HEK293T (cell line): ENCODE measurements at regions not wholly inside any gene's neighbourhood (a gene's known extent, or its start where the extent isn't known, plus 50 kb on each side); places are given as distances from the start of the nearest gene placed in this dataset.

Experiments used
- CTCF ChIA-PET: fragments of 350-600 bp; formaldehyde crosslinking; extraction: SDS; loops from one replicate; lab custom pipeline; 2021; ENCODE audit warnings: antibody characterized with exemption, inconsistent platforms; lab: Yijun Ruan, JAX
- POLR2A ChIA-PET: fragments of 350-600 bp; formaldehyde crosslinking; extraction: SDS; loops from one replicate; lab custom pipeline; 2020; ENCODE audit warnings: antibody characterized with exemption, inconsistent platforms; lab: Yijun Ruan, JAX
- DNase-seq: peaks from one replicate; pipeline ENCODE4 v3.0.0; 2012; ENCODE audit warnings: mixed read lengths; ENCODE audit errors: extremely low spot score
- ARNT ChIP-seq: fragments of 450-650 bp; IDR thresholded peaks from 2 replicates; pipeline ENCODE4 v1.6.1; 2017; ENCODE audit warnings: mild to moderate bottlenecking
- BHLHE40 ChIP-seq: fragments of 450-650 bp; IDR thresholded peaks from 2 replicates; pipeline ENCODE4 v1.6.1; 2016; ENCODE audit warnings: mild to moderate bottlenecking, moderate library complexity, borderline replicate concordance
- CTBP1 ChIP-seq: fragments of 450-650 bp; IDR thresholded peaks from 2 replicates; pipeline ENCODE4 v1.6.1; 2016; ENCODE audit warnings: borderline replicate concordance
- ELF4 ChIP-seq: fragments of 450-650 bp; IDR thresholded peaks from 2 replicates; pipeline ENCODE4 v1.6.1; 2017; ENCODE audit warnings: antibody characterized with exemption
- FOXA1 ChIP-seq: fragments of 450-650 bp; IDR thresholded peaks from 2 replicates; pipeline ENCODE4 v1.6.1; 2016; ENCODE audit warnings: mild to moderate bottlenecking
- FOXK2 ChIP-seq: fragments of 450-650 bp; IDR thresholded peaks from 2 replicates; pipeline ENCODE4 v1.6.1; 2016; ENCODE audit warnings: mild to moderate bottlenecking
- FOXM1 ChIP-seq: fragments of 450-650 bp; IDR thresholded peaks from 2 replicates; pipeline ENCODE4 v1.6.1; 2017; ENCODE audit warnings: mild to moderate bottlenecking, borderline replicate concordance
- HDGF ChIP-seq: fragments of 450-650 bp; IDR thresholded peaks from 2 replicates; pipeline ENCODE4 v1.6.1; 2017; ENCODE audit warnings: antibody characterized with exemption, borderline replicate concordance
- L3MBTL2 ChIP-seq: fragments of 450-650 bp; conservative IDR thresholded peaks from 2 replicates; pipeline ENCODE4 v1.6.1; 2016; ENCODE audit warnings: mild to moderate bottlenecking
- LEF1 ChIP-seq: fragments of 450-650 bp; IDR thresholded peaks from 2 replicates; pipeline ENCODE4 v1.6.1; 2017; ENCODE audit warnings: mild to moderate bottlenecking, borderline replicate concordance
- NFRKB ChIP-seq: fragments of 450-650 bp; IDR thresholded peaks from 2 replicates; pipeline ENCODE4 v1.6.1; 2016; ENCODE audit warnings: mild to moderate bottlenecking, moderate library complexity
- SP1 ChIP-seq: fragments of 450-650 bp; IDR thresholded peaks from 2 replicates; pipeline ENCODE4 v1.6.1; 2017
- SUZ12 ChIP-seq: fragments of 450-650 bp; IDR thresholded peaks from 2 replicates; pipeline ENCODE4 v1.6.1; 2016; ENCODE audit warnings: mild to moderate bottlenecking
- TARDBP ChIP-seq: fragments of 450-650 bp; IDR thresholded peaks from 2 replicates; pipeline ENCODE4 v1.6.1; 2016
- ZNF384 ChIP-seq: fragments of 450-650 bp; IDR thresholded peaks from 2 replicates; pipeline ENCODE4 v1.6.1; 2016
- TF ChIP-seq, protein P1 (sequence below): fragments of 450-650 bp; IDR thresholded peaks from 2 replicates; pipeline ENCODE4 v1.6.1; 2016

DNA sequence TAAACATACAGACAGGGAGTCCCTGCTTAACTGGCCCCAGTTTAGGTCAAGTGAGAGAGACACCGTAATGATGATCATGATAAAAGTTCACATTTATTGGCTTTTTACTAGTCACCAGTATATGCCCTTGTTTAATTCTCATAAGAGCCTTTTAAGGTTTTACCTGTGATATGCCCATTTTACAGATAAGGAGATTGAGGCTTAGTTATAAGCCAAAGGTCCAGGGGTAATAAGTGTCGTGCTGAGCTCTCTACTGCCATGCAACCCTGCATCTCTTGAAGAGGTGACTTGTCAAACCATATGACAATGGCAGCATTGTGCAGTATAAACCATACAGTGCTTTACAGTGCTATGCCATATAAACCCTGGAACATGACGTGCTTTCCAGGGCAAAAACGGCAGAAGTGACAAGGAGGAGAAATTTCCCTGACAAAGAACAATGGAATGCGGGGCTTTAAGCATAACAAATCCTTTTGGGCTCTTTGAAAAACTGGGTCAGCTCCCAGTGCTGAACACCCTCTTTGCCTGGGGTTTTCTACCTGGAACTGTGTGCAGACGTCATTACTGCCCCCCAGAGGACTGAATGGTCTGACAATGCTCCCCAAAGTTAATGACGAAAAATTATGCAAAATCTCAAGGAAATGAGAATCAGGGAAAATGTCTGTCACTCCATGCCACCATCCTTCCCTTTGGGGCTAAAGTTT is 59.7 kb upstream of the C14orf132 start:
- no peak for DNase-seq
- ChIA-PET POLR2A (no interaction called here), CTCF (no interaction called here)
- TF ChIP-seq FOXM1, result no peak
- TF ChIP-seq L3MBTL2, result no peak
- no peak for TF ChIP-seq CTBP1
- no peak for TF ChIP-seq FOXA1
- no peak for TF ChIP-seq LEF1
- no peak for TF ChIP-seq FOXK2
- TF ChIP-seq HDGF, result no peak
- TF ChIP-seq ELF4, result no peak
- no peak for TF ChIP-seq NFRKB
- no peak for TF ChIP-seq BHLHE40

DNA sequence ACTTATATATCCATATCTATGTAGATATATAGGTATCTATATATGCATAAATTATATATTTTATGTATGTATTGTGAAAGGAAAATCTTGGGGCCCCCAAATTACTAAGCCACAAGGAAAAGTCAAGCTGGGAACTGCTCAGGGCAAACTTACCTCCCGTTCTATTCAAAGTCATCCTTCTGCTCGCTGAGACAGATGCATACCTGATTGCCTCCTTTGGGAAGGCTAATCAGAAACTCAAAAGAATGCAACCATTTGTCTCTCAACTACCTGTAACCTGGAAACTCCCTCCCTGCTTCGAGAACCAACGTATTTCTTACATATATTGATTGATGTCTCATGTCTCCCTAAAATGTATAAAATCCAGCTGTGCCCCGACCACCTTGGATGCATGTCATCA is 58.8 kb upstream of the C14orf132 start:
- ChIA-PET POLR2A (no interaction called here), CTCF (interaction anchor here (0.6 kb wide), 1 partner anchor 35 kb away, joined by 3 read pairs; no protein-coding TSS in a partner anchor)
- DNase-seq, result no peak
- TF ChIP-seq BHLHE40 (no peak), NFRKB (no peak), ARNT (no peak), LEF1 (no peak), CTBP1 (no peak), FOXK2 (no peak), L3MBTL2 (no peak), HDGF (no peak), FOXM1 (no peak), SUZ12 (no peak), TARDBP (no peak), SP1 (no peak), ZNF384 (no peak), ELF4 (no peak), FOXA1 (no peak)
- TF ChIP-seq, protein P1, sequence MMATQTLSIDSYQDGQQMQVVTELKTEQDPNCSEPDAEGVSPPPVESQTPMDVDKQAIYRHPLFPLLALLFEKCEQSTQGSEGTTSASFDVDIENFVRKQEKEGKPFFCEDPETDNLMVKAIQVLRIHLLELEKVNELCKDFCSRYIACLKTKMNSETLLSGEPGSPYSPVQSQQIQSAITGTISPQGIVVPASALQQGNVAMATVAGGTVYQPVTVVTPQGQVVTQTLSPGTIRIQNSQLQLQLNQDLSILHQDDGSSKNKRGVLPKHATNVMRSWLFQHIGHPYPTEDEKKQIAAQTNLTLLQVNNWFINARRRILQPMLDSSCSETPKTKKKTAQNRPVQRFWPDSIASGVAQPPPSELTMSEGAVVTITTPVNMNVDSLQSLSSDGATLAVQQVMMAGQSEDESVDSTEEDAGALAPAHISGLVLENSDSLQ, result no peak

DNA sequence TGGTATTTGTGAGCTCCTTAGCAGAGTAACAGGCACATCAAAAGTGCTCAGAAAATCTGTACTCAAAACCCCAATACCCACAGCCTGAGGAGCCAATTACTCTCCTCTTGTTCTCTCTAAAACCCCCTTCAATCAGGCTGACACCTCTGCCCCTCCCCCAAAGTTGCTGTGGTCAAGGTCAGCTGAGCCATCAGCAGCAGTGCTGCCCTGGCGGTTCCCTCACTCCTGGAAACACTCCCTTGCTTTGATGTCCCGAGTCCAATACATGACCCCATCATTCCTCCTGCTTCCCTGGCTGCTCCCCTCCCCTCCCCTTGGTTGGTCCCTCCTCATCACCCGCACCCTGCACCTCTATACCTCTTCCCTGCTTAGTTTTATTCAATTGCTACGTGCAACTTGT is 57.2 kb upstream of the C14orf132 start:
- TF ChIP-seq BHLHE40 (no peak), CTBP1 (no peak), ARNT (no peak), SP1 (no peak), FOXK2 (no peak), SUZ12 (no peak), FOXM1 (no peak), LEF1 (no peak)
- CTCF ChIA-PET, result interaction anchor here (1.0 kb wide), 2 partner anchors 105 to 208 kb away, joined by 3 read pairs; partner anchors contain the start of gene TUNAR
- no peak for DNase-seq
- POLR2A ChIA-PET, result no interaction called here

DNA sequence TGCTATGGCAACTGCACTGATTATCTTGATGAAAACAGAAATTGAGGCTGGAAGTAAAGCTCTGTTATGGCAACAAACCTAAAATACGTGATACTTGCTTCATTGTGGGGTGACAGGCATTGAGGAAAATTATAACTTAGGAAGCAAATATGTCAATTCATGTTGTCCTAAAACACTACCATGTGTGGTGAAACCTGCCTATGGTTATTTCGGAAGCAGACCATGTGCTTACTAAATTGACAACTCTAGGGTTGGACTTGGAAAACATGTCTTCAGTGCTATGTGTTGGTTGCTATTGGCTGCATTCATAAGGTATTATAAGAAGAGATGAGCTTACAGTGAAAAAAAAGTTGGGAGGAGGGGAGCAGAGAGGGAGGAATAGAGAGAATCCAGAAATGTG is 55.0 kb upstream of the C14orf132 start:
- TF ChIP-seq ELF4 (no peak), FOXA1 (no peak)
- CTCF ChIA-PET, result interaction anchor here (0.8 kb wide), 1 partner anchor 418 kb away, joined by 3 read pairs; no protein-coding TSS in a partner anchor
- POLR2A ChIA-PET, result no interaction called here
- no peak for DNase-seq
